MV-4-11 (cell line): ENCODE measurements at regions not wholly inside any gene's neighbourhood (a gene's known extent, or its start where the extent isn't known, plus 50 kb on each side); places are given as distances from the start of the nearest gene placed in this dataset.
A peak's percentile ranks its signal among the peaks of the same experiment; 100 is the strongest.
"Not testable (repeated sequence)": the region's sequence is repeated elsewhere in the genome, so short reads cannot be mapped to it uniquely, and the experiment has no call there.

Experiments used
- DNase-seq: peaks from one replicate; lab custom pipeline; 2025; lab: John Stamatoyannopoulos, UW

GRCh38 chr12:27133022-27133590 is 50.7 kb upstream of the C12orf71 start:
- no peak for DNase-seq

GRCh38 chr12:27140478-27140969 is 58.1 kb upstream of the C12orf71 start:
- no peak for DNase-seq

DNA sequence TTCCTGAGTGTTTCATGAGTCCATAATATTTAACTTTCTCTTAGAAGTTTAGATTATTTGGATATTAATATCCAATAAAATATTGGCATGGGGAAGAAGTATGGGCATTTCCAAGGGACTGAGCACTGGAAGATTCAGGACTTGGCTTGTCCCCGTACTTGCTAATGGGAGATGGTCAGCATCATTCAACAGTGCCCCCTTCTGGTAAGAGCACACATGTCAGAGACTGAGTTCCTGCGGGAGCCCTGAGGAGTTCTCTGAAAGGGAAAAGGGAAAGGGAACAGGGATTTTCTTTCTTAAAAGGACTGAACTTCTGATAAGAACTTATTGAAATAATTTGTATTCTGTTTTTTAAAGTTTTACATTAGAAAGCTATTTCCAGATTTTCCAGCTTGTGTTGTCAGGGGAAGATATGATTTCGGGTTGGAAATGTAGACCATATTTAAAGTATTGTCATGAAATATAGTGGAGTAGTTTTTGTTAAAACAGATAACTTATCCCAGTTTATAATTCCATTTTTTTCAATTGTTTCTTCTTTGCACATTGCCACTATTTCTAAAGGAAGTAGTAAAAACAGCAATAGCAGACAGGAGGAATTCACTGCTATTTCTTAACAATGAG is 59.8 kb upstream of the C12orf71 start:
- peak; percentile 44 for DNase-seq

GRCh38 chr12:27143256-27144069 is 61.1 kb upstream of the C12orf71 start:
- DNase-seq, result peak; percentile 69

DNA sequence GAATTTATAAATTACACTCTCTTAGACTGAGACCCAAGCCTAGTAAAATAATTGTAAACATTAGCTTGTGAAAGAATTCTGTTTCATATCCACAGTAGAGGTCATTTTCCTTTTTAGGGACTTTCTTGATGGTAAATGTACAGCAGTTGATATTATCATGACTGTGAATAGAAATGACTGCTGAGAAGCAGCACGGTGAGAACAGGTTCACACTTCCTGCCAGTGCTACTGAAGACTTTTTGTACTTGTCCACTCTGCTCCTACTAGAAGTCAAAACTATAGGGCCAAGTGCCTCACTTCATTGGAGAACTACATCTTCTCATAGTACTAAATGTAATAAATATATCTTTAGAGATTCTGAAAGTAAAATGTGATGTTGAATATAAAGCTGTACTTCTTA is 63.3 kb upstream of the C12orf71 start:
- DNase-seq, result not testable (repeated sequence)

GRCh38 chr12:27148373-27148772 is 66.0 kb upstream of the C12orf71 start:
- DNase-seq, result no peak

DNA sequence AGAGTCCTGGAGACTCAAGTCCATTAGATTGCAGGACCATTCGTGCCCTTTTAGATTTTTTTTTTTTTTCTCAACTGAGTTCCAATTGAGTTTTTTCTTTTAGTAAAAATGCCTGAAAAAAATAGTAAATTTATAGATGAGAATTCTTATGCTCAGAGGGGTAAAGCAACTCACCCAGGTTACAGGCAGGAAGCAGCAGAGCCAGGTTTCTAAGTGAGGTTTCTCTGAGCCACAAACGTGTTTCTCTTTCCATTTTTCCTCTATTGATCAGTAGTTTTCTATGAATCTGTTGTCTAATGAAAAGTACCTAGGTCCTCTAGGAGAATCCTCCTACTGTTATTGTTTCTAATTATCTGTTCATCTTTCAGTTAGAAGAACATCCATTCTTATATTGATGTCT is 66.4 kb upstream of the C12orf71 start:
- DNase-seq, result no peak

DNA sequence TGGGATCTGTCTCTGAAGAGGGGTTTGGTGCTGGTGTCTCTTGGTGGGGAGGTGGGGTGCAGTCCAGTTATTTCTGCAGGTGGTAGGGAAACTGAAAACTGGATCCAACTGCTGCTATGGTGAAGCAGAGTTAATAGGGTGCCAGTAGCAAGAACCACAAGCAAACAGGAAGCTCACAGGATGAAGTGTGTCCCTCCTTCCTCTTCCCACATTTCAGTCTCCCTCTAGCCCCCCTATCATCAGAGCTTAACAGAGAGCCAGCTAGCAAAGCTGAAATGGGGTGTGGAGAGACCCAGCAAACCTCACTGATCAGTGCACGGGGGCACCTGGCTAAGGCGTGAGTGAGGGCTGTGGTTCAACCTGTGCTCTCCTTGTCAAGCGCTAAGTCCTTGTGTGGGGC is 69.1 kb upstream of the C12orf71 start:
- no peak for DNase-seq

DNA sequence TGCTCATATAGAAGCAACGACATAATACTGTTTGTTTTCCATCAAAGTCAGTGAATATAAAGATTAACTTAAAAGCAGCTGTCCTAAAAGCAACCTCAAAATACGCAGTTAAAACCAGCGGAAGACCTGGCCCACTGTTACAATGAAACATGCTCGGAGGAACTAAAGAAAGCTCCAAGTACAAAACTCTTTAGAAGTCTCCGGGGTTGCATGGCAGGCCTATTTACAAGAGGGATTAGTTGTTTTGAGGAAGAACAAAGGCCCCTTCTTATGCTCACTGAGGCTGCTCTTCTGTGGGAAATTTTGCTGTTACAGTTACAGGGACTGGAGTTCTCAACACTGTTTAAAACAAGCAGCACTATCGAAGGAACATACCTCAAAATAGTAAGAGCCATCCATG is 75.9 kb upstream of the C12orf71 start:
- DNase-seq, result no peak

DNA sequence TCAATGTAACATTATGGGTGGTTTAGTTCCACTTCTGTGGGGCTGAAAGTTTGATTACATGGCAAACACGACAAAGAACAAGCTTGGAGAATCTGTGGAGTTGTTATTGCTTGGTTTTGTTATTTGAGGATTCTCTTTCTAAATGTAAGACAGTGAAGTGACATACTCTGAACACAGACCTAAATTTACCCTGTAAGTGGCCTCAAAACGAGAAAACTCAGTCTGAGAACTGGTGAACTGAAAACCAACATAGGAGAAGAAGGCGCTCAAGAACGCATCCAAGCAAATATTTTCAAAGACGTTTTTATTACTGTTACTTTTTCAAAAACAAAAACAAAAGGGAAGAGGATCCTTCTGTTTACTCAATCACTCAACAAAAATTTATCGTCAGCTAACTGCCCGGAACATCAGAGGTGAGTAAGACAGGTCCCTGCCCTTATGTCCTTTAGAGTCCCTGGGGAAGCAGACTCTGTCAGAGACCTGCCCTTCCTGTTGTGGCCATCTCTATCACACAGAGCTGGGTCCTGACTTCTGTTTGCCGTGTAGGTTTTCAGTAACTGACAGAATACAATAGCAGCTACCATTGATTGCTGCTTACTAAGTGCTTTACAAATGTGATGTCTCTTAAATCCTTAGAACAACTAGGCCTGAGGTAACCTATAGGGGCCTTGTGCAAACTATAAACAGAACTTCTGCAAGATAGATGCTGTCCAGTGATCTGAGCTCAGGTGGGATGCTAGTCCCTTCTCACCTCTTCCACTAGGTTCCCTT is 79.3 kb upstream of the C12orf71 start:
- DNase-seq, result no peak

DNA sequence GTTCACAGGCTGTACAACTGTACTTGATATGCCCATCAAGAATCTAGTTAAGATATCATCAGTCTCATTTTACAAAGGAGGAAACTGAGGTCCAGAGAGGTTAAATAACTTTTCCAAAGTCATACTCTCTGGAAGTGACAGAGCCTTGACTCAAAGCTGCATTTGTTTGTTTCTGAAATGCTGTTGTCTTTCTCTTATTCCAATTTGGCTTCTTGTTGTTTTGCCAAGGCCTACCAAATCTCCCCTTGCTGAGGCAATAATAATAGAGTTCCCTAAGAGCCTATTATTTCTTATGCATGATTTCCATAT is 79.8 kb upstream of the C12orf71 start:
- DNase-seq, result no peak

GRCh38 chr12:27163048-27163715 is 80.8 kb upstream of the C12orf71 start:
- no peak for DNase-seq

- no peak for DNase-seq
Measured at GRCh38 chr12:27163894-27164293, 80.2 kb upstream of the STK38L start.

DNA sequence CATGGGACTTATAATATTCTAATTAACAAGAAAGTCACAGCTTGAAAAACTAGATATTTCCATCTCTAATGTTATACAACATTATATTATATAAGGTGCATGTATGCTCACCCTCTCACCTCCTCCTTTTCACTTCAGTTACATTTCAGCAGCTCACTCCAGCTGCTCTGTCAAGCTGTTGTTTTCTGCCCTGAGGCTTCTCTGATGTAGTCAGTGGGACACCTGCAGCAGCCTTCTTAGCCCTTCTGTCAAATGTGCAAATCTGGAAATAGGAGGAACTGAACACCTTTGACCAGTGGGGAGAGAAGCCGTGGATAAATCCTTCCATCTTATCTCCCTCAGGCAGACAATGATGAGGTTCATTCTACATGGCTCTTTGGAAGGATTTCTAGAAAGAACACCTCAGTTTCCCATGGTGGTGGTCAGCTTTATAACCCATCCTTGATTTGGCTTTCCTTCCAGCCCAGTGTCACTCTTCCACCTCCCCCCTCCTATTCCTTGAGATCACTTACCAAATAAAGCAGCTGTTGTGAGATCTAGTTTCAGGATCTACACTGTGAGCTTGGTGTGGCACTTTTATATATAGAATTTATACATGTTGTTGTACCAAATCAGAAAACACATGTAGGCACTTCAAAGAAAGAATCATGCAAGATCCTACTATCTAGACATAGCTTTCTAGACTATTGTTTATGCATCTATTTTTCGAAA is 79.6 kb upstream of the STK38L start:
- DNase-seq, result no peak

GRCh38 chr12:27165958-27166357 is 78.1 kb upstream of the STK38L start:
- DNase-seq, result not testable (repeated sequence)

GRCh38 chr12:27171494-27171893 is 72.6 kb upstream of the STK38L start:
- DNase-seq, result not testable (repeated sequence)

DNA sequence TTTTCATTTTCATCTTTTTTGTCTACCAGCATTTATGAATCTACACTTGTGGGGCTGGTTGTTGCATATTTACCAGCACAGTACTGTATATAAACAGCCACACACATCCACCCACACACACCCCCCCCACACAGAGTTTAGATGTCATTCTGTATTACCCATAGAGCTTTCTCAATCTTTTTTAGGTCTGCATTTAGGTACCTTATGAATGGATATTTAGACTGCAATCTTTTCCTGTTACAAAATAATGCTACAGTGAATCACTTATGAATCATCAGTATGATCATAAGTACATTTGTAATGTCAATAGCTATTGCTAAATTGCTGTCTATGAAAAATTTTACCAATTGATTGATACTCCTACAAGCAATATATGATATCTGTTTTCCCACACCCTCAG is 67.3 kb upstream of the STK38L start:
- peak; percentile 51 for DNase-seq

- no peak for DNase-seq
Measured at GRCh38 chr12:27177706-27178105, 66.4 kb upstream of the STK38L start.

- DNase-seq, result no peak
Measured at GRCh38 chr12:27178255-27178654, 65.8 kb upstream of the STK38L start.

DNA sequence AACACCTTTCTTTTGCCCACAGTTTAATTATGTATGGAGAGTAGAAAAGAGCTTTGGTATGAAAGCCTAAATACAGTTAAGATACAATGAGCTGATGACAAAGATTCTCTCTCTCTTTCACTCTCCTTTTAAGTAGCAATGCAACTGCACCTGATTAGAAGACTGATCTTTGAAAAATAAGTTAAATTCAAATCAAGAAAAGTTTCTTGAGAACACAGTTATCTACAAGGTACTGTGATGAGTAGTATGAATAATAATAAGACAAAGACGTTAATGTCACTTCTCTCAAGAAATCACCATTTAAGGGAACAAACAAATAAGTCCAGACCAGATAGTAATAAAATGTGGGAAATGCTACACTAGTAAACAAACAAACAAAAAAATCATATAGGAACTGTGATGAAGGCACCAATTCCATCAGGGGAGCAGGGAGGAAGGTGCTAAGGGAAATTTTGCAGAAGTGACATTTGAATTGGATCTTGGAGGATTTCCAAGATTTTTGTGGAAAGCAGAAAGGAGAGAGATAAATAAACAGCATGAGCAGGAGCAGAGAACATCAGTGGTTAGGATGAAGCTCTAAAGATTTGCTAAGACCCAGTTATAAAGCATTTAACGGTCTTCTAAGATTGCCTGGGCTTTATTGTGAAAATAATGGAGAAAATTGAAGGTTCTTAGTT is 65.2 kb upstream of the STK38L start:
- DNase-seq, result no peak
